HG03432 (cell line): ENCODE measurements at regions not wholly inside any gene's neighbourhood (a gene's known extent, or its start where the extent isn't known, plus 50 kb on each side); places are given as distances from the start of the nearest gene placed in this dataset.

Source experiments
- ATAC-seq: cut with Tn5 transposase; IDR thresholded peaks from one replicate; pipeline ENCODE4 v1.9.1; 2021; ENCODE audit warnings: mild to moderate bottlenecking, moderate library complexity; ENCODE audit not compliant: unreplicated experiment

- no peak for ATAC-seq
Measured at GRCh38 chr9:79280691-79281090, 291.1 kb upstream of the TLE4 start.

- ATAC-seq, result no peak
Measured at GRCh38 chr9:79284081-79284480, 287.7 kb upstream of the TLE4 start.

GRCh38 chr9:79286992-79287707 lies 284.6 kb upstream of the TLE4 start:
- ATAC-seq, result no peak

DNA sequence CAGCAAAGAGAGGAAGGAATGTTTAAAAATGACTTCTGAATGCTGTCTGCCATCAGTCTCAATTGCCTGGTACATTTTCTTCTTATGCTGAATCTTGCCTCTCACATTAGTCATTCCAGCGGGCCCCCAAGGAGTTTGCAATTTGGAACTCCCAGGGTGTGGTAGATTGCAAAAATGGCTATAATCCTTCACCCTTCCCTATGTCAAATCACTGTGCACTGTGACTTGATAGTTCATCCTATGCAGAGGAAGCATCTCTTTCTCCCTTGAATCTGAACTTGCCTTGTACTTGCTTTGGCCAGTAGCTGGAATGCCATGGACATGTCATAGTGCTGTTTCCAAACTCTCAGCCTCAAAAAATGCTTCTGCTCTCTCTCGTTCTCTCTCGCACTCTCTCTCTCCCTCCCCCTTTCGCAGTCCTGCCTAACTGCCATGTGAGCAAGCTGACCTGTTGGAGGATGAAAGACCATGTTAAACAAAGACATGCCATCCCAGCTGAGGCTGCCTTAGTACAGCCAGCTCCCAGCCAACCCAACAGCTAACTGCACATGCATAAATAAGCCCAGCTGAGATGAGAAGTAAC lies 284.0 kb upstream of the TLE4 start:
- no peak for ATAC-seq

GRCh38 chr9:79289856-79290255 lies 281.9 kb upstream of the TLE4 start:
- ATAC-seq, result no peak

- no peak for ATAC-seq
Measured at GRCh38 chr9:79292731-79293280, 279.0 kb upstream of the TLE4 start.

GRCh38 chr9:79300068-79300467 lies 271.7 kb upstream of the TLE4 start:
- no peak for ATAC-seq

- ATAC-seq, result no peak
Measured at GRCh38 chr9:79301085-79301484, 270.7 kb upstream of the TLE4 start.

GRCh38 chr9:79301551-79302391 lies 270.0 kb upstream of the TLE4 start:
- ATAC-seq, result no peak

DNA sequence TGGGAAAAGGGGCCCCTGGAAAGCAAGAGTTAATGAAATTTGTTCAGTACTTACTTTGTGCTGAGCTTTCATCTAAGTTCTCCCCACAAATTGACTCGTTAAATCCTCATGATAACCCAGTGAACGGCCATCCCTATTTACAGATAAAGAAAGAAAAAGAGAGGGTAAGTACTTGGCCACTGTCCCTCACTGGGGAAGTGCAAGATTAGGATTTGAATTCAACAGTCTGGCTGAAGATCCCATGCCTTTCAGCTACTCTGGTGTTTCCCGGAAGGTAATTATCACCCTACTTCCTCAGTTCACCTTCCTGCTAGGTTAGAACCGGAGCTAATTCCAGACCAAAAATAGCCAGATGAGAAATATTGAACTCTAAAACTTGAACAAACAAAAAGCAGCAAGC lies 269.2 kb upstream of the TLE4 start:
- ATAC-seq, result no peak

- no peak for ATAC-seq
Measured at GRCh38 chr9:79308012-79308411, 263.8 kb upstream of the TLE4 start.

- no peak for ATAC-seq
Measured at GRCh38 chr9:79312686-79313421, 258.9 kb upstream of the TLE4 start.

GRCh38 chr9:79325501-79325900 lies 246.3 kb upstream of the TLE4 start:
- ATAC-seq, result no peak

GRCh38 chr9:79329861-79330260 lies 241.9 kb upstream of the TLE4 start:
- no peak for ATAC-seq

- no peak for ATAC-seq
Measured at GRCh38 chr9:79334001-79334400, 237.8 kb upstream of the TLE4 start.

DNA sequence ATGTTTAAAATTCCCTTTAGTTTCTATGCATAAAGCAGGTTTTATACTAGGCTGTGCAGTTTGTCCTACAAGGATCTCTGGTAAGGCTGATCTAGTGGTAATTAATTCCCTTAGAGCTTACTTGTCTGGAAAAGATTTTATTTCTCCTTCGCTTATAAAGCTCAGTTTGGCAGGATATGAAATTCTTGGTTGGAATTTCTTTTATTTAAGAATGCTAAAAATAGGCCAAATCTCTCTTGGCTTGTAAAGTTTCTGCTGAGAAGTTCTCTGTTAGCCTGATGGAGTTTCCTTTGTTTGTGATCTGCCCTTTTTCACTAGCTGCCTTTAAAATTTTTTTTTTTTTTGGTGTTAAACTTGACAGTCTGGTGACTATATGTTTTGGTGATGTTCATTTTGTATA lies 237.1 kb upstream of the TLE4 start:
- ATAC-seq, result no peak

DNA sequence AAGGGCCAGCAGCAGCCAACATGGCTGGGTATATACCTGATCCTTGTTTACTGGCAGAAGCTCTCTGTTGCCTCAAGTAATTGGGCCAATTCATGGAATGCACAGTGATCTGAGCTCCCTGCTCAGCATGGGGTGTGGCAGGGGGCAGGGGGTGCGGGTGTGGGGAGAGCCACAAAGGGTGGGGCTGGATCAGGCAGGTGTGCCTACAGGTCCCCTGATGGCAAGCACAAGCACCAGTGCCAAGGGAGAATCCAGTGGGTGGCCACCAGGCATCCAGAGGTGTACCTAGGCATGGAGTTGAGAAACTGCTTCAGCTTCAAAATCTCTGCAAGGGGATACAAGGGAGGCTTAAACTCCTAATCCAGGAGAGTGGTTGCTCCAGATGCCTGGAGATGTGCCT lies 235.8 kb upstream of the TLE4 start:
- no peak for ATAC-seq

GRCh38 chr9:79341561-79341960 lies 230.2 kb upstream of the TLE4 start:
- no peak for ATAC-seq

GRCh38 chr9:79346350-79347020 lies 225.3 kb upstream of the TLE4 start:
- no peak for ATAC-seq

- no peak for ATAC-seq
Measured at GRCh38 chr9:79352322-79352721, 219.4 kb upstream of the TLE4 start.
